ENCODE measurements at regions not wholly inside any gene's neighbourhood (a gene's known extent, or its start where the extent isn't known, plus 50 kb on each side); places are given as distances from the start of the nearest gene placed in this dataset.

DNA sequence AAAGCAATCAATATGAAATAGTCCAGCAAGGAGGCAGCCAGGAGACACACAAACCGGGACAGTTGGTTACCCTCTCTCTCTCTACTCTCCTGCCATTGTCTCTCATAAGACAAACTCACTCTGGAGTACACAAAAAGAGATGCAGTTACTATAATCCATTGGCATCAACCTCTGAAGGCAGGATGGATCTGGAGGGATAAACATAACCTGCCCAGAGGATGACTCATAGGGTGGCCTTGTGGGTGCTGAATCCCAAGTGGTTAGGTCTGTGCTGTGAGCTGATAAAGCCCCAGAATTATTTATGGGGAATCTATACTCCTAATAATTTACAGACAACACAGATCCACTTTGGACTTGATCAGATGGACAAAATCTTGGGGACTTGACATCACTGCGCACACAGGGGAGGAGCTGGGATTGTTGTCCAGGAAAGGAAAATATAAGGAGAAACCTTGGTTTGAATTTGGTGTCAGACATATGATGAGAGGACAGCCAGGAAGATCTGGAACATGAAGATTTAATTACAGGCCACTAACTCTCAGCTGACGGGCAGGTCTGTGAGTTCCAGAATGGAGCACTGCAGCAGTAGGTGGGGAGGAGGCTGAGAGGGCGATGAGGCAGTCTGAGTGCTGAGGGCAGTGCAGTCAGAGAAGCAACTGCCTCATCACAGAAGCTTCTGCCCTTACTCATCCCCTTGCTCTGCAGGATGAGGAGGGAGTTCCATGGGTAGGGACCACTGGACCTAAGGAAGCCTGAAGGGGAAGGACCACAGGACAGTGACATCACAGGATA, 113.9 kb upstream of the PRSS58 start:
- DNase-seq (ENCODE audit: low read depth) = no peak

DNA sequence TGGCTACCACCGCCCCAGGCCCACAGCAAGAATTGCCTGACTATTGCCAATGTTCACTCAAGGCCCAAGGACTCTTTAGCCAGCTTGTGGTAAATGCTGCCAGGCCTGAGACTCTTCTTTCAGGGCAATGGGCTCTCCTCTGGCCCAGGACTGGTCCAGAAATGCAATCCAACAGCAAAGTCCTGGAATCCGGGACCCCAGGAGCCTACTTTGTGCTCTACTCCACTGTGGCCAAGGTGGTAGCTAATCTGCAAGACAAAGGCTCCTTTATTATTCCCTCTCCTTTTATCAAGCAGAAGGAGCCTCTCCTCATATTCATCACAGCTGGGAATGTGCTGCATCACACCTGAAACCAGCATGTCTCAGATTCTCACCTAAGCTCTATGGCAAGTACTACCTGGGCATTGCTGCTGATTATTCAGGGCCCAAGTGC, 107.6 kb upstream of the PRSS58 start:
- no peak for DNase-seq (ENCODE audit: low read depth)

- DNase-seq (ENCODE audit: low read depth) = no peak
Observed at GRCh38 chr7:142364551-142364950, 106.7 kb upstream of the PRSS58 start.

DNA sequence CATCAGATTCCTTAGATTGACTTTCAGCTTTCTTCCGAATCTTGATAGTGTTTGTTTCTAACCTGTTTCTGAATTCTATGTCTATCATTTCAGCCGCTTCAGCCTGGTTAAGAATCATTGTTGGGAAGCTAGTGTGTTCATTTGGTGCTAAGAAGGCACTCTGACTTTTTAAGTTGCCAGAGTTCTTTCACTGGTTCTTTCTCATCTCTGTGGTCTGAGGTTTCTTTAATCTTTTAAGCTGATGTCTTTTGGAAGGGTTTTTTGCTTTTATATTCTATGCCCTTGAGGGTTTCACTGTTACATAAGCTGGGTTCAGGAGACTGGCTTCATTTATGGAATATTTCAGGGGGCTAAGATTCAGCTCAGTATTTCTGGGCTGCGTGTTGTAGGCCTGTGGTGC, 104.5 kb upstream of the PRSS58 start:
- no peak for DNase-seq (ENCODE audit: low read depth)

- no peak for DNase-seq (ENCODE audit: low read depth)
Observed at GRCh38 chr7:142359694-142360279, 101.9 kb upstream of the PRSS58 start.

GRCh38 chr7:142357953-142358520, 100.2 kb upstream of the PRSS58 start:
- peak; percentile 86 for DNase-seq (ENCODE audit: low read depth)

DNA sequence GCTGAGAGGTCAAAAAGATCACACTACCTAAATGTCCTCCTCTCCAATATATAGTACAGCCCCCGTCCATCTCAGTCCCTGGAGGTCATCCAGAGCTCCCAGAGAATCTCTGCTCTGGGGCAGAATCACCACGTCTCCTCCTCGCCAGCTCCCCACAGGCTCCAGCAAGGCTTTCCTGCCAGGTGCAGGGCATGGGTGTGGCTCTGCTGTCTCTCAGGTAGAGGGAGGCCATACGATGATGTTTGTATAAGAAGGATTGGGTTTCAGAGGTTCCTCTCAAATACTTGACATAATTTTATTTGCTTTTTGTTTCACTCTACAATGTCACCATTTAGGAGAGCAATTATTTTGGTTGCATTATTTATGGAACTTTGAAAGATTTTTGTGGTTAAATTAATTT, 98.3 kb upstream of the PRSS58 start:
- no peak for DNase-seq (ENCODE audit: low read depth)

- DNase-seq (ENCODE audit: low read depth) = peak; percentile 50
Observed at GRCh38 chr7:142355328-142355727, 97.5 kb upstream of the PRSS58 start.

- DNase-seq (ENCODE audit: low read depth) = no peak
Observed at GRCh38 chr7:142353147-142354060, 95.5 kb upstream of the PRSS58 start.

DNA sequence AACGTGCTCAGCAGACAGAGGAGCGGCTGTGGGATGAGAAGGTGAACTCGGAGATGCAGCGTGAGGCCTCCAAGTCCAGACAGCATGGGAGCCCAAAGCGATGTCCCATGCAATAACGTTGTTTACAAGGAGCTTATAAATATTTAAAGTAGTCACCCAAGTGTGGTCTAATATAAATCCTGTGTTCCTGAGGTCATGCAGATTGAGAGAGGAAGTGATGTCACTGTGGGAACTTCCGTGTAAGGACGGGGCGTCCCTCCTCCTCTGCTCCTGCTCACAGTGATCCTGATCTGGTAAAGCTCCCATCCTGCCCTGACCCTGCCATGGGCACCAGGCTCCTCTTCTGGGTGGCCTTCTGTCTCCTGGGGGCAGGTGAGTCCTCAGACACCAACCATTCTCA, 94.7 kb upstream of the PRSS58 start:
- no peak for DNase-seq (ENCODE audit: low read depth)

DNA sequence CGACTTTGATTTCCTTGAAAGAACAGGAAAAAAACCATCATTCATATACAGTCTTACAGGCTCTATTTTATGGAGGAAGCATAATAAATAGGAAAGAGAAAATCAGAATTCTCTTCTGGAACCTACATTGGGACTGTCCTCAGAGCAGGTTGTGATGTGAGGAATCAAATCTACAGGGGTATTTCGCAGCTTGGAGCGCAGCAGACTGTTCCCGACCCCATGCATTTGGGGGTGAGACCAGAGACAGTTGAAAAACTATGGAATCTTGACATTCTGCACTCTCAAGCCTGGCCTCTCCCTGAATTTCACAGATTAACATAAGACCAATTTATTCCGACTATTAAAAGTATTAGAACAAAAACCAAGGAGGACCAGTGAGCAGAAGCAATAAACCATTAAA, 93.3 kb upstream of the PRSS58 start:
- DNase-seq (ENCODE audit: low read depth) = no peak

GRCh38 chr7:142349670-142350405, 92.0 kb upstream of the PRSS58 start:
- DNase-seq (ENCODE audit: low read depth) = peak; percentile 53

GRCh38 chr7:142348921-142349405, 91.1 kb upstream of the PRSS58 start:
- DNase-seq (ENCODE audit: low read depth) = no peak

GRCh38 chr7:142348100-142348499, 90.2 kb upstream of the PRSS58 start:
- no peak for DNase-seq (ENCODE audit: low read depth)

GRCh38 chr7:142347091-142347490, 89.2 kb upstream of the PRSS58 start:
- no peak for DNase-seq (ENCODE audit: low read depth)

DNA sequence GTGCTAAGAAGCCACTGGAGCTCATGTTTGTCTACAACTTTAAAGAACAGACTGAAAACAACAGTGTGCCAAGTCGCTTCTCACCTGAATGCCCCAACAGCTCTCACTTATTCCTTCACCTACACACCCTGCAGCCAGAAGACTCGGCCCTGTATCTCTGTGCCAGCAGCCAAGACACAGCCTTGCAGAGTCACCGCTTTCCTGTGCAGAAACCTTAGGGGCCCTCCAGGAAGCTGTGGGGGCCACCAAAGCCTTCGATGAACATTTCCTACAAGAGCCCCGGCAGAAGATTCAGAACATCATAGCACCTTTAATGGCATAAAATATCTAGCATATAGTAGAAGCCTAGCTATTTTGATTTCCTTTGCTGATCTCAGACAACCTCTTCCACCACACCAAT, 88.0 kb upstream of the PRSS58 start:
- DNase-seq (ENCODE audit: low read depth) = no peak

- DNase-seq (ENCODE audit: low read depth) = peak; percentile 83
Observed at GRCh38 chr7:142338633-142339501, 81.0 kb upstream of the PRSS58 start.

DNA sequence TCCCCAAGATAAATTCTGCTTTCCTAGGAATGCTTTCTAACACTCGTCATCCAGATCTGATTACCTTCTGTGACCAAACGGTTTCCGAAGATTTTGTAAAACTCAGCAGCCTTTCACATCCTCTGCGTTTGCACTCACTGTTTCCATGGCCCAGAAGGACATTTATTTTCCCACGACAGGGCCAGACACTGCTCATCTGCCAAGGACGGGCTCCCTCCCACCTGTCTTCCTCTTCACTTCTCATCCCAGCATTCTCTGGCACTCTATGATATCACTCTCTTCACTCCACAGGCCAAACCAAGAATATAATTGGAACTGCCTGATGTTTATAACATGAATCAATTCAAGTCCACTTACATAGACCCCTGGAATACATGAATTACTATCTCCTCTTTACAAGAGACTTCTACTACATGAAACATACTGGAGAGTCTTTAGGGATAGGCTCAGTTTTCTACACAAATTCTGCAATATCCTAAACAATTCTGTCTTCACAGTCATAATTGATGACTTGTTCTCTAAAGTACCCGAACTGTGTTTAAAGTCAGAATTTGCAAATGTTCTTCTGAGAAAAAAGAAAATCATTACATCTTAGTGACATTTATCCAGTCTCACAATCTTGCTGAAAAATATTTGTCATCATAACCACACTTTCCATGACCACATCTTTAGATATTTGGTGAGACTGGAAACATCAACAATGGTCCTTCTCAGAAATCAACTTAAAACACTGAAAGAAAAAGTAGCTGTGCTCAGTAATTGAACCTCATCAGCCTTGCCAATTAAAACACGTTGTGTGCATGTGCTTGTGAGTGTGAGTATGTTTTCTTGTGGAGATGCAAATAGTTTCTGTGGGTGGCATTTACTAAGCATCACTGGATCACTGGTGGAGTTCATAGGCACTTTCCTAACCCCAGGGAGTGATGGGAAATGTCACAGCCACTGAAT, 79.5 kb upstream of the PRSS58 start:
- no peak for DNase-seq (ENCODE audit: low read depth)

DNA sequence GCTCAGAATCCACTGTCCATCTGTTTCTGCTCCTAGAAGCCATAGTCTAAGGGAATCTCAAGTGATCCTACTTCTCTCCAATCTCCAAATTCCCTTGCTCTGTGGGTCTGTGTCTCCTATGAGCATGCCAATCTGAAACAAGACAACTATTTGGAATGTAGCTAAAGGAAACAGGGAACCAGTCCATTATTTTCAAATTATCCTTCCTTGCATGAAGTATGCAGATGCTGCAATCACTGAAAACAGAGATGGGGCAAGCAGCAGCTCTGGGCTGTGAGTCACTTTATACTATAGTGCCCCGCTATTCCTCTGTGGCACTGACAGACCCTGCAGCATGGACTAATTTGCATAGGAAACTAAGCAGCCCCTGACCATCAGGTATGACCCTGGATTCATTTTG, 76.9 kb upstream of the PRSS58 start:
- DNase-seq (ENCODE audit: low read depth) = no peak

Data from Daoy (cell line).